Epithelial cell of prostate (primary cell): ENCODE measurements at regions not wholly inside any gene's neighbourhood (a gene's known extent, or its start where the extent isn't known, plus 50 kb on each side); places are given as distances from the start of the nearest gene placed in this dataset.
A peak's percentile ranks its signal among the peaks of the same experiment; 100 is the strongest.
"Not testable (repeated sequence)": the region's sequence is repeated elsewhere in the genome, so short reads cannot be mapped to it uniquely, and the experiment has no call there.

ENCODE experiments used
- DNase-seq: peaks from one replicate; pipeline ENCODE4 v3.0.0-alpha.2; 2011; ENCODE audit warnings: low read depth, low spot score
- H3K27ac ChIP-seq: fragments of 450-650 bp; 2 replicates; pipeline ENCODE4 v1.5.1; 2017; ENCODE audit warnings: mild to moderate bottlenecking

DNA sequence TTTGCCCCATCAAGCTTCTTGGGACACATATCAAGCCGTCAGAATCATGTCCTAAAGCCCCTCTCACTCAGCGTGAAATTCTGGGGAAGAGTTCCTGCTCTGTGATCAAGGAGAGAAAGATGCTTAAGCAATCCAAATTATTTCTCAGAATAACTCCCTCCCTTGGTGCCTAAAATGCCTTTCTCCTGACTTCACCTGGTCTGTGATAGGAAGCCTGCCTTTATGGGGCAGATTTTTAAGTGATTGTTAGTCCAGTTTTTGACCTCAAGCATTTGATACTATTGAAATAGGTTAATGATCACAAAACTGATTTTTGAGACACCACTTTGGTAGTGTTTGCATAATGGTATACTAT, 76.4 kb upstream of the MAGI2 start:
- no peak overlapping the region for H3K27ac ChIP-seq
- DNase-seq: no peak

DNA sequence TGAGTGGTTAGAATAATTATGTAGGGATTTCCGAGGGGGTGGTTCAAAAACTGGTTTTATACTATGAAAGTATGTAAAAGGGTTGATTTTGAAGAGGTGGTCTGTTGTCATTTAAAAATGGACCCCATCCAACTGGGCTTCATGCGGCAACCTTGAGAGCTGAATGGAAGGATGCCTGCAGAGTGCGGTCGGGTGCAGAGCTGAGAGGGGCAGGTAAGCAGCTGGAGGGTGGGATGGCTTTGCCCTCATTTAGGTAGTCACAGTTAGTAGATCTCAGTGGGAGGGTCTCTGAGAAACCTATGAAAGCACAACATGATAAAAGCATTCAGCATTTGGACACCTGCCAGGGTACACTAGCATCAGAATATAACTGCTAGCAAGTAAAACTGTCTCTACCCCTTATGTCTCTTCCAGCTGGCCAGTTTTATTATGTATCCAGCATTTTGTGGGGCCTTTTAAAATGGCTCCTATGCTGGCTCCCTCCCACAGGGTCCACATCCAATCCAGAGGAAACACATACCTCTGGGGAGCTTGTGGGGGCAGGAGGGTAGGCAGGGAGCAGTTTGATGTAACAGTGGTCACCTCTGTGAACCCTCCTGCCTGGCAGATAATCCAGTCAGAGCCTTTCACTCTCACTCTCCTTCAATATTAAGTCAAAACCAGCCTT, 75.9 kb upstream of the MAGI2 start:
- peak overlapping the region; percentile 46 for H3K27ac ChIP-seq
- no peak for DNase-seq

DNA sequence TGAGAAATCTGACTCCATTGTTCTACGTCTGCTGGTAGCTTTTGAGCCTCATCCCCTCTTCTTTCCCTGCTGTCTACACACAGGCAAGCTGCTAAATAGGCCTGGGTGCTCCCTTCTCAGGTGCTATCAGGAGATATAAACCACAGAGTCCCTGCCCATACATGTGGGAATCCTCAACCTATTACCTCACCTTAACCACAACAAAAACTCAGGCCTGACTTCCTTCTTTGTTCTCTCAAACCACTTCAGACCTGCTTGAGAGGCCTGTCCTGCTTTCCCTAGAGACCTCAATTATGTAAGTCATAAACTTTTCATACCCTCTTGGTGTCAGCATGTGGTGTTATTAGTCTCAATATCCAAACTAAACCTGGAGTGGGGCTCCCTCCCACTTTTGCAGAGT, 75.0 kb upstream of the MAGI2 start:
- H3K27ac ChIP-seq: peak overlapping the region; percentile 46
- DNase-seq: peak; percentile 91

DNA sequence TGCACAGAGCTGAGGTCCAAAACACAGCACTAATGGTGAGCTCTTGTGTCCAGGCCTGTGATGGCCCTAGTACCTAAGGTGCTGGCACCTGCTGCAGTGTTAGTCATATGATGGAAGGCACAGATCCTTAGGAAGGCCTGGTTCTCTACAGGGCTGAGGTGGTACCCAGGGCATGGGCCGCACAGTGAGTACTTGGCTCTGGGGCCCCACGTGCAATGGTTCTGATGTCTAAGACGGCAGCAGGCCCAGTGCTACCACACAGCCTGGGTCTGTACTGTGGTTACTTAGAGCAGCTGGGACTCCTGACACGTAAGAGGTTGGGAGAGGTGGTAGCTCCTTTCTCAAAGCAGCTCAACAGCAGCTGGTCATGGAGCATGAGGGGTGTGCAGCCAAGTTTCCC, 70.6 kb upstream of the MAGI2 start:
- no peak for DNase-seq
- H3K27ac ChIP-seq: no peak overlapping the region

DNA sequence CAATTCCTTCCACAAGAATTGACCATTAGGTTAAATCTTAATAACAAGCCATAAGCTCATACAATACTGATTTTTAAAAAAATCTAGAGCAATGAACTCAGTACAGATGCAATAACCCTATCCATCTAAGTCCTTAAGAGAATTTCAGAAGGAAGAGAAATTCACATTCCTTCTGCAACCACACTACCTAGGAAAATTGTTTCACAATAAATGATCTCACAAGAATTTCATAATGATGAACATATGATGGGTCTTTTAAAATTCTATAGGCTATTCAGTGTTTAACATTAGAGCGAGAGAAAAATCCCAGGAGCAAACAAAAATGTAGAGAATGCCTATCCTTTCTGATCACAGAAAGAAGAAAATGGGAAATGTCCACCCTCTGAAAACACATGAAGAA, 70.0 kb upstream of the MAGI2 start:
- DNase-seq: no peak
- H3K27ac ChIP-seq: no peak overlapping the region

DNA sequence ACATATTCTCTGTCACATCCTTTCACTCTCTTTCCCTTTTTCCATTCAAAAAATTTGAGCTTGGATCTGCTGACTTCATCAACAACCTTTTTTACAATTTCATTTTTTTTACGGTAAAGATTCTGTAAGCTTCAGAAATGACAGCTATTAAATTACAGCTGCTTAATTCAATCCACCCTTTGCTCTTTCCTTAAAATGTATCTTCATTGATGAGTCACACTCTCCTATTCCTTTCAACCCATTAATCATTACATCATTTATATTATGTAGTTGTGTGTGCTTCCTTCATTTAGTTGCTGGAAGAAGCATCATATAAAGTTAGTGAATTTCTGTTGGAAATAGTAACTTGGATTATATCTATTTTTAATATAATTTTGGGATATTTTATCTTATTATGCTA, 67.1 kb upstream of the MAGI2 start:
- H3K27ac ChIP-seq: no peak overlapping the region
- DNase-seq: no peak

DNA sequence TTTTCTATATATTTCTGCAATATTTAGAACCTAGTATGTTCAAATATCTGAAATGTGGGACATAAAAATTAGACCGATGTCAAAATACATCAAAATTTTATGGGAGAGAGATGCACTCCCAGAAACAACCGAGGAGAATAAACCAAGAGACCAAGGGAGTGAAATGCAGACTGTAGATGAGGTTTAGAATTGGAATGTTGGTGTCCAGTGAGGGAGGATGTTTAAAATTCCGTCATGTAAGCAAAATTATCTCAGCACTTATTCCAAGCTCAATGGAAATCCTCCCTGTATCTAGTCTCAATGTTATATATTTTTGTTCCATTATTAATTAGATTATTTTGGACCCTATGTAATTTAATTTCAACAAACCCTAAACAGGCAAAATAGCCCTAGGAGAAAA, 61.9 kb upstream of the MAGI2 start:
- no peak overlapping the region for H3K27ac ChIP-seq
- DNase-seq: no peak

DNA sequence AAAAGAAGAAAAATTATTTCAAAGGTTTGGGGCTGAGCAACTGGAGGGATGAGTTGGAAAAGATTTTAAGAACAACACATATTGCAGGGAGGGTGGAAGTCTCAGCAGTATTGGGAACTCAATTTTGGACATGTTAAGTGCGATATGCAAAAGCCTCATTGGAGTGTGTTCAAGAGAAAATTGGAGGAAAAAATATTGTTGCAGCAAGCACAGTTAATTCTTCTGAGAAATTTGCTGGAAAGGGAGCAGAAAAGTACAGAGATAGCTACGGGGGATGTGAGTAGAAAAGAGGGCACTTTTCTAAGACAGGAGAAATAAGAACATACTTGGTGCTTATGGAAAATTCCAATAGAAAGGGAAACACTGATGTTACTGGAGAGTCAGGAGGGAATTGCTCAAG, 59.8 kb upstream of the MAGI2 start:
- no peak overlapping the region for H3K27ac ChIP-seq
- DNase-seq: no peak

DNA sequence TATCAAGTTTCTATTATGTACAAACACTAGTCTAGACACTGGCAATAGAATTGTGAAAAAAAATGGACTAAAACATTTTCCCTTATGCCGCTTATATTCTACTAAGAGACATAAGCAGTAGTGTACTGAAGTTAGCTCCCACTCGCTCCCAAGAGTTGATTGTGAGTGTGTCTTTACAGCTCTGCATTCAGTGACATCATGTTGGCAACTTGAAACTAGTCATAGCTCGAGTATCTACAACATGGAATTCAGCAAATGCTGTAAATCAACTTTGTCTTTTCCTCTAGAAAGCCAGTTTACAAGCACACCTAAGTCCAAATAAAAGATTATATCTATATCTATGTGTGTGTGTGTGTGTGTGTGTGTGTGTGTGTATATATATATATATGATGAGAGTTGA, 58.8 kb upstream of the MAGI2 start:
- DNase-seq: no peak
- H3K27ac ChIP-seq: no peak overlapping the region

DNA sequence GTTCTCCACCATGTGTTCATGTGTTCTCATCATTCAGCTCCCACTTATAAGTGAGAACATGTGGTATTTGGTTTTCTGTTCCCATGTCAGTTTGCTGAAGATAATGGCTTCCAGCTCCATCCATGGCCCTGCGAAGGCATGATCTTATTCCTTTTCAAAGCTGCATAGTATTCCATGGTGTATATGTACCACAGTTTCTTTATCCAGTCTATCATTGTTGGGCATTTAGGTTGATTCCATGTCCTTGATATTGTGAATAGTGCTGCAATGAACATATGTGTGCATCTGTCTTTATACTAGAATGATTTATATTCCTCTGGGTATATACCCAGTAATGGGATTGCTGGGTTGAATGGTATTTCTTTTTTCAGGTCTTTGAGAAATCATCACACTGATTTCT, 57.6 kb upstream of the MAGI2 start:
- not testable (repeated sequence) for DNase-seq, H3K27ac ChIP-seq

DNA sequence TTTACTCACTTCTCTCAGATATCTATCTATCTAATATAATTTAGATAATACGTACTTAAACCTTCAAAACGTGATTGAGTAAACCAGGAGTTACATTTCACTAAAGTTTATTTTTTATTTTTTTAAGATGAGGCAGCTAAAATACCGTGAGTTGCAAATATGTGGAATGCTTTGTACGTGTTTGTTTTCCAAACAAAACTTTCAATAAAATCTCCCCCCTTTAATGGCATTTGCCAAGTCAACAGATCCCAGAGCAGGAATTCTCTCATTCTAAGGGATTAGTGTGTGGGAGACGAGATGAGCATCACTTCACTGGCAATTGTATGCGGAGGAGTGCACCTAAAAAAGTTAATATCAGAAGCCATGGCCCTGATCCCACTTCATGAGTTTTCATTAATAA, 53.7 kb upstream of the MAGI2 start:
- no peak for DNase-seq
- no peak overlapping the region for H3K27ac ChIP-seq

DNA sequence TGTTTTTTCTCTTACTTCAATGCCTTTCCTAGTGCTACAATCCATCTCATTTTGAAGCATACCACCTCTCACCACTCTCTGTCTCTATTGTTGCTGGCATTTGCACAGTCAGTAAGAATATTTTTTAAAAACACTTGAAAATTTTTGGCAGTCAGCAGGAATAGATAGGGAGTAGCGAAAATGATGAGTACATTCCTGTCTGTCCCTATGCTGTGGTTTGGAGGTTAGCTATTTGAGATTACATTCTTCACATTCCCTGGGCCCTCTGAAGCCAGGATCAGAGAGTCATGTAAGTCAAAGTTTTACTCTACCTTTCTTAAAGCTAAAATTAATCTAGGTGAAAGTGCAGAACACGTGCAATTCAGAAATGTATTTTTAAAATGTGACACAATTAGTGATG, 53.0 kb upstream of the MAGI2 start:
- no peak for DNase-seq

DNA sequence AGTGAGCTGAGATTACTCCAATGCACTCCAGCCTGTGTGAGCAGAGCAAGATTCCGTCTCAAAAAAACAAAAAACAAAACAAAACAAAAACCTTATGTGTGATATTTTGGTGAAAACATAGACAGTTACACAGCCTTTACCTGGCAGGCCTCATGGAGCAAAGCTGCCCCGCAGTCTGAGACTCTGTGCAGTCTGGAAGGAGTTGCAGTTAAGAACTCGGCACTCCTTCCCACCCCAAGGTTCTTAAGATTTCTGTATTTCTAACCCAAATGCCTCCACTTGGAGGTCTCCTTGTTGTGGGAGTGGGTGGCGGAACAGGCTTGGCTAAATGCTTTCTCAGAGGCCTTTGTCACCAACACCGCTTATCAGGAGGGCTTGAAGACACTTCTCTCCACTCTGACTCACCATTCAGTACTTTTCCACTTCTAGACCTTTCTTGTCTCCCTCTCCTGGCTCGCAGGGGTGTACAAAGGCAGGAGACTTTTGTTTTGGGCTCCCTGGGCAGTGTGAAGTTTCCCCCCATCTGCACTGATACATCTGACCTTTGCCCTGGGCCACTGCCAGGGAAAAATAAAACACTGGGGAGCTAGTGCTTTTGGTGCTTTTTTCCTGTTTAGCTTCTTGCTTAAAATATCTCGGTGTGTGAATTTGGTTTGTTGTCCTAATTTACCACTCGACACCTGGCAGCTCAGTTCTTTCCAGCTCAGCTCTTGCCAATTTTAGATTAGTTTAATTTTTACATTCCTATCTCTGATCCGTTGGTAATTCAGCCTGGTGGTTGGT, 51.3 kb upstream of the MAGI2 start:
- DNase-seq: no peak
- H3K27ac ChIP-seq: no peak overlapping the region

More for the DNA sequence above, 53.0 kb upstream of the MAGI2 start:
- H3K27ac ChIP-seq: no peak overlapping the region
